NCI-H1105 treated with DMSO at 0.1 percent for 48 hours (cell line): ENCODE measurements at regions not wholly inside any gene's neighbourhood (a gene's known extent, or its start where the extent isn't known, plus 50 kb on each side); places are given as distances from the start of the nearest gene placed in this dataset.
A peak's percentile ranks its signal among the peaks of the same experiment; 100 is the strongest.
"Not testable (repeated sequence)": the region's sequence is repeated elsewhere in the genome, so short reads cannot be mapped to it uniquely, and the experiment has no call there.

Experiments
- DNase-seq: peaks from one replicate; lab custom pipeline; 2025; lab: John Stamatoyannopoulos, UW

DNA sequence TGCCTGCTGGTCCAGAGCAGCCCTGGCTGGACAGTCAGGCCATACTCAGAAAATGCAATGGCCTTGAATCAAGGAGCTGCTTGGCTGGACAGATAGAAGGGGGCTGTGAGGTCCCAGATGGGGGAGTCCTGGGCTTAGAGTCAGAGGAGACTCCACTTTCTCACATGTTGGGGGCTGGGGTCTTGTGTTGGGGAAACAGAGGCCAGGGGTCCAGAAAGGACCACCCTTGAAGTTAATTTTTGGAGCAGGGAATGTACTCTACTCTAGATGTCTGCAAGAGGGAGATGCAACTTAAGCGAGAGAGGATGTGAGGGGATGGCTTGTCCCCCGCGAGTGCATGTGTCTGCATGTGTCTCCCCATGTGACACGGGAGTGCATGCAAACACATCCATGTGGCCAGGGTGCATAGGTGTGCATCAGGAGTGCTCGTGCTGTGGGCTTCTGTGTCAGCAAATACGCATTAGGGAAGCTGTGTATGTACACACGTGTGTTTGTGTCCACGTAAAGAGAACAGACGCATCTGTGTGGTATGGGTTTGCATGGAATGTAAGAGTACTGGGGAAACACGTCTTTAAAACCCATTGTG, 303.2 kb downstream of the MYCN start:
- DNase-seq, result no peak

DNA sequence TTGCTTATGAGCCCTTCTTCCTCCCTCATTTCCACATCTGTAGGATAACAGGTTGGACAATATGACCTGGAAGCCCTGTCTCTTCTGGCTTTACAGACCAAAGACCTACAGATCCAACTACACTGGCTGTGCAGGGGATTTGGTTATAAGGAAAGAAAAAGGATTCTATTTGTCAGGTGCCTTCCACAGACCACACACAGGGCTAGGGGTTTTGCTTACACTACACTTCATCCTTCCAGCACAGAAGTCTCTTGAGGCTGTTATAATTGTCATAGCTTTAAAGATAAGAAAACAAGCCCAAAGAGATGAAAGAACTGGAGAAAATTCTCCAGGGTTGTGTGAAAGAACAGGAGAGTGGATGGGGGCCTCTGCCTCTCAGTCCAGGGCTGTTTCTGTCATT, 302.6 kb downstream of the MYCN start:
- no peak for DNase-seq

DNA sequence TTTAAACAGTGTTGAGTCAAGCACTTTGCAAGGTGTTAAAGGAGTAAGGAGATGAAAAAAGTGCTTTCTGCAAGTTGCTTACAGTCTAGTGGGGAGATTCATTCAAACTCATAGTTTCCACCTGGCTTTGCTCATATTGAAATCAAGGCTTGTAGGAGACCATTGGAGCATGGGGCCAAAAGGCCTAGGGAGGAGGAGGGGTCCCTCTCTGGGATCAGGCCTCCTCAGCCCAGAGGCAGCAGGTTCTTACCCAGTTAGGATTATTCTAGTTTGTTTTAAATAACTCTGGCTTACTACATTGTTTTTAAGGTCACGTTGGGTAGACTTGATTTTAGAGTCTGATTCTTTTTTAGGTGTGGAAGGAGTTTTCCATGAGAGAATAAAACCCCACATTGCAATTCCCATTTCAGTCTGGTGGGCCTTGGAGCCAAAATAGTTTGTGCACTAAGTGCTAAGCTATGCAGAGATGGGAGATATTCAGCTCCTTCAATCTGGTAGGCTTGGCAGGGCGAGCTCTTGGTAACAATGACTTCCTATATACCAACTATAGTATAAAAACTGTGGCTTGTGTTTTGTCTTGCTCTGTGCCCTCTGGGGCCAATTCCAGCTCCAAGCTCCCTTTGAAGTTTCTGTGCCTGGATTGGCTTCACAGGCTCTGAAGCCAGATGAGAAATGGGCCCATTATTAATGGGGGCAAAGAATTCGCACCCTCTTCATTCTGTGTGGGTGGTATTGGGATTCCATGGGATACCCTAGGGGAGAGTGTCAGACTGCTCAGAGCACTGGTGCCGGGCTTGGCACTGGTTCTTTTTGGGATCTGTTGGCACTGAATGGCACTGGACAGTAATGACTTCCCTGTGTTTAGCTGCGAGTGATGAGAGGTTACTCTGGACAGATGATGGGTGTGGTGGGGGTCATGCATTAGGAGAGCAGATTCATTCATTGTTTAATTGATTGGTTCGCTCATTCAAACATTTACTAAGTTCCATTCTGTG, 301.1 kb downstream of the MYCN start:
- DNase-seq, result no peak

DNA sequence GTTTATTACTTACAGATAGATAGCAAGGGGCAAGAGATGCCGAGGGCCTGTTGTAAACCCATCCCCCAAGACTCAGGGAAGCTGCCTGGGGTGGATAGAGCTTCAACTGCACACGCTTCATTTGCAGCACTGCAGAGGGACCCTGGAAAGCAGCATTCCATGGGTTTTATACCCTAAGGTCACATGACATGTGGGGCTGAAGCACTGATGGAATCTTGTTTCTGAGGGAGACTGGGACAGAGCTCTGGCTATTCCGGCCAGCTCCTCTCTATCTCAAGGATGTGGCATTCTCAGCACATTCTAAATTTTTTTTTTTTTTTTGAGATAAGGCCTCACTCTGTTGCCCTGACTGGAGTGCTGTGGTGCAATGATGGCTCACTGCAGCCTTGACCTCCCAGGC, 300.1 kb downstream of the MYCN start:
- no peak for DNase-seq

DNA sequence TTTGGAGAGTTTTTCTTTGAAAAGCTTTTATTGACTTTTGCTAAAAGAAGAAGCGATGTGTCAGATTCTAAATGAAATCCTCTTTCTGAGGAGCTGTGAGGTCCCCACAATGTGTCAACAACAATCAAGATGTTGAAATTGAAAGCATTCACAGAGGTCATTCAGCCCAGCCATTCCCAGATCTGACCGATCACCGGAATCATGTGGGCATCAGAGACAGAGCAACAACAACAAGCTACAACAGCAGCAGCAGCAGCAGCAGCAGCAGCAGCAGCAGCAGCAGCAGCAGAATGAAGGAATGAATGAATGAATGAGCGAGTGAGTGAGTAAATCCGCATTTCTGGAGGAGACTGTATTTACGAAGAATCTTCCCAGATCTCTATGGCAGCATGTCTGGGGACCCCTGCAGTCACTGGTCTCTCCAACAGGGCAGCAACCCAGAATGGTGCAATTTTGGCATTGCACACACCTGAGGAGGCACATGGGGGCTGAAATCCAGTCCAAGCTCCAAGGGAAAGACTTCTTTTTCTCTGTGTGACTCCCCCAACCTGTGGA, 299.0 kb downstream of the MYCN start:
- no peak for DNase-seq

DNA sequence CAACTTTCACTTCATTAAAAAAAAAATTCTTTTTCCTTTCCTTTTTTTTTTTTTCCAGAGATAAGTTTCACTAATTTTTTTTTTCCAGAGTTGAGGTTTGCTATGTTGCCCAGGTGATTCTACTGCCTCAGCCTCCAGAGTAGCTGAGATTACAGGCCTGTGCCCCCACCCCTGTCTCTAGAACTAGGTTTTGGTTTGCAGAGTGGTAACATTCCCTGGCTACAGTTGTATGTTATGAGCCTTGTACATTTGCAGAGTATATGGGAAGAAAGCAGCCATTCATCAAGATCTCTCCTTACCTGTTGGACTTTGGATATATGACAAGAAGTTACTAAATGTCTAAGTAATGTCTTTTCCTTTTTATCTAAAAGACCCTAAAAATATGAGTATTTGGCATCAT, 298.4 kb downstream of the MYCN start:
- DNase-seq, result no peak

DNA sequence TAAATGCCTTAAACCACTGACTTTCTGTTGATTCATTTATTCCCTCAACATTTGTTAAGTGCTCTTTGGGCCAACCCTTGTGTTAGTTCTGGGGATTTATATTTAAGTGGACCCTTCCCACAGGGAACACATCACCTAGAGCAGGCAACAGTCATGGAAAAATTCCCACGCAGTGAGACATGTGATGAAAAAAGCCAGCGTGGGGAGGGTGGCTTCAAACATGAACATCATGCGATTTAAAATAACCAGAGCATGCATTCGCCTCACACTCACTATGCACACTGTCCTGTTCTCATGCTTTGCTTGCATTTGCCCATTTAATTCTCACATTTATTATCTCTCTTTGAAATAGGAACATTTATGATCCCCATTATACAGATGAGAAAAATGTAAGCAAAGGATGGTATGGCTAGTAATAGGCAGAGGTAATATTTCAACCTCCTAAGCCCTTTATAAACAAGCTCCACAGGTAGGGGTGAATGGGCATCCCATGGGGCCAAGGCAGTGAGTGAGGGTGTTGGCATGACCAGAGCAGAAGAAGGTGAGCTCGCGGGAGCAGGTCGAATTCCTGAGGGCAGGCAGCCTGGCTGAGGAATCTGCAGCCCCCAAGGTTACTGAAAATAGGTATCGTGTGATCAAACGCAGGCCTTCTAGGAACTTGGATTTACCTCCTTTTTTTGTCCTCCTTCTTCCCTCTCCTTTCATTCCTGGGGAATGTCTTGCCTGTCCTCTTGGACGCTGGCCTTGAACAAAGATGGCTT, 297.8 kb downstream of the MYCN start:
- DNase-seq, result no peak

DNA sequence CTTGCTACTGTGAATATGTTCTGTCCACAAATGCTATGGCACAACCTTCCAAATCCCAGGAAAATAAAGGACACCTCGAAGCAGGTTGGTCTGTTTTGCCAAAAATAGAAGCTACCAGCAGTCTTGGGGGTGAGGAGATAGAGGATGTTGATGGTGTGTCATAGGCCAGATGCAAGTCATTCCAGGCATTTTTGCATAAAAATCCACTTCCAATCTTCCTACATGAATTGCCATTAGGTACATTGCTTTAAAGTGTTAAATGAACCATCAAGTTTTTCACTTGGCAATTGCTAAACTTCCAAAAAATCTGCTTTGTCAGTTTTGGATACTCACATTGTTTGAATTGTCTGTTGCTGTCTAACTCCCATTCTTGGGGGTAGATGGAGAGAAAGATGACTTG, 295.4 kb downstream of the MYCN start:
- DNase-seq, result no peak

DNA sequence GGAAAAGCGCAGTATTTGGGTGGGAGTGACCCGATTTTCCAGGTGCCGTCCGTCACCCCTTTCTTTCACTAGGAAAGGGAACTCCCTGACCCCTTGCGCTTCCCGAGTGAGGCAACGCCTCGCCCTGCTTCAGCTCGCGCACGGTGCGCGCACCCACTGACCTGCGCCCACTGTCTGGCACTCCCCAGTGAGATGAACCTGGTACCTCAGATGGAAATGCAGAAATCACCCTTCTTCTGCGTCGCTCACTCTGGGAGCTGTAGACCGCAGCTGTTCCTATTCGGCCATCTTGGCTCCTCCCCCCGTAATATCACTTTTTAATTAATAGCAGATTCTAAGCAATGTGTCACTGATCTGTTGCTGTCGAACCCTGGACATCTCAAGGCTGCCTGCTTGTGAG, 294.9 kb downstream of the MYCN start:
- DNase-seq, result not testable (repeated sequence)

DNA sequence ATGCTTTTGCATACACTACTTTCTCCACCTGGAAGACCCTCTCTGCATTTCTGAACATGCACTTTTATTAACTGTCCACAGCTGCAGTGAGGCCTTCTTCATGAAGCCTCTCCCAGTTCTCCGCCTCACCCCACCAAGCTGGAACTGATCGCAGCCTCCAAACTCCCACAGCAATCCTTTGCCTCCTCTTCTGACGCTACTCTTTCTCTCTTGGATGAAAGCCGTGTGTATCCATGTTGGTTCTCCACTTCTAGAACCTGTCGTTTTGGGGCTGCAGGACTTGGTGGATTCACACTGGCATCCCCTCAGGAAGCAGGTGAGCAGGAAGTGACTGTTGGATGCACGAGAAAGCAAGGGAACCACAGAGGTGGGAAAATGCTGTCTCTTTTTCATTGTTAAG, 288.6 kb downstream of the MYCN start:
- DNase-seq, result no peak

DNA sequence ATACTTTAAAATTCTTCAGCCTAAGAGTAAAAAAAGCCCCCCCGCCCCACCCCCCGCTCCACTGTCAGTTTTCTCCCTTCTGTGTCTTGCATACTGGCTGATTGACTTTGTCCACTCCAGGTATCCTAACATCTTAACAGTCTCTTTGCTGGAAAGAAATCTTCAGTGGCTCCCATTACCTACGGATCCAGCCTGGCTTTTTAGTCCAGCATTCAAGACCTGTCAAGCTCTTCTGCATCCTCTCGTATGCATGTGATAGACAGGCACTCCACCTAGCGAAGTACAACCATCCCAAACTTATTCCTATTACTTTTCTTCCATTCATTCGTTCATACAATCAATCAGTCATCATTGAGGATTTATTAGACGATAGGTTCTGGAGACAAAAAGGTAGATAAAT, 288.1 kb downstream of the MYCN start:
- no peak for DNase-seq

DNA sequence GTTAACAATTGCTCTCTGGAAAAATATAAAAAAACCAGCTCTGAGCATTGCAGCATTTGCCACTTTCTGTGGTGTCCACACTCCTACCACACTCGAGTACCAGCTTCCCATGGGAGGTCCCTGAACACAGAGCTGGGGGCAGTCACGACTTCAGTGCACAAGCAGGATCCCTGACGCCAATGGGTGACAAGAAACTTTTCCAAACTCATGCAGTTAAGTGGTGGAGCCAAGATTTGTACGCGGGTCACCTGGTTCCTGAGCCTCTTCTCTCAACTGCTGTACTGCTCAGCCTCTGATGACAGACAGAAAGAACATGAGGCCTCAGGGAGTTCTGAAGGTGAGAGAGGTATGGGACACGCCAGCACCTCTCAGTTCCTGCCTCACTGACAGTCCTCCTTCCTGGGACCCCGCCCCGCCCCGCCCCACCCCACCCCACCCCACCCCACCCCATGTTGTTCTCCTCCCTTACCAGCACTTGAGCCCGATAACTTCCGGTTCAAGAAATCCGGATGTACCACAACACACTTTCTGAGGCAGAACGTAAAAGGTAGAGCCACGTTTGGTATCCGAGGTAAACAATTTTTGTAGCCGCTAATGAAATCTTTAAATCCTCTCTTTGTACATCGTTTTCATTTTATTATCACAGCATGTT, 287.6 kb downstream of the MYCN start:
- DNase-seq, result no peak

DNA sequence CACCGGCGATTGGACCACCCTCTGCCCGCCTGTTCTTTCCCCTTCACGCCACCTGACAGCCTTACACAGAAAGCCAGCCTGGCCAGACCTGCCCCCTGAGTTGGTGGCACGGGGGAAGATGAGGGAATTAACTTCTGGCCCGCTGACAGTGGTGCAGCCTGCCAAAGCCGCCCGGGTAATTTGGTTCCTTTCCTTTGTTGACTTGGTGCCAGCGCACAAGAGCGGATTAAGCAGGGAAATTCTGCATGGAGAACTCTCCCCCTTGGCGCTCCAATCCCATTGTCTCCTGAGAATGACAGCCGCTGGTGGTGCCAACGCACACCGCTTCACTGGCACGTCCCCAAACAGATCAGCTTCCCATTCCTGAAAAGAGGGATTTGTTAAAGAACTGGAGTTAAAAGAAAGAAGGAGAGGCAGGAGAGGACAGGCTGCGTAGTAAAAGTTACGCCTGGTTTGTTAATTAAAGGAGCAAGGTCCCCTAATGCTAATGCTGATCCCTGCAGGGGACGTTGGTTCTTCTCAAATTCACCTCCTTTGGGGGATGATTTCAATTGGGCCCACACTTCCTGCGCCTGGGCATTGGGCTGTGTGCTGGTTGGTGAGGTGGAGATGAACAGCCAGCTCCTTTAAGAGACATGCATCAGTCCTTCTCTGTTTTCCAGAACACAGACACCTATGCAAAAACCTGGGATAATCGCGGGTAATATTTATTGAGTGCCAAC, 286.8 kb downstream of the MYCN start:
- peak; percentile 94 for DNase-seq

DNA sequence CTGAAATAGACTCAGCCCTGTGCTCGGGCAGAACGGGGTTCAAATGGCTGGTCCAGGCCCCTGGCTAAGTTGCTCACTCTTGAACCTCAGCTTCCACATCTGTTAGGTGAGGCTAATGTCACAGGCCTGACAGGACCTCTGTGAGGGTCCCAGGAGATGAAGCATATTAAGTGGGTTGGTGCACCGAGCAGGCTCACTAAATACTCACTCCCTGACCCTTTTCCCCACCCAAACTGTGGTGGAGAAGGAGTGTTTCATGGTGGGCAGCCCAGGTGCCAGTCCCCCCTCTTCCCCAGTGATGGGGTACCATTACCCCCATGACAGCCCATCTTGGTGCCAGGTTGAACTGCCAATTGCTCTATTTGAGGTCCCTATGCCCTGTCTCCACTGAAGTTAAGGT, 286.0 kb downstream of the MYCN start:
- DNase-seq, result no peak

DNA sequence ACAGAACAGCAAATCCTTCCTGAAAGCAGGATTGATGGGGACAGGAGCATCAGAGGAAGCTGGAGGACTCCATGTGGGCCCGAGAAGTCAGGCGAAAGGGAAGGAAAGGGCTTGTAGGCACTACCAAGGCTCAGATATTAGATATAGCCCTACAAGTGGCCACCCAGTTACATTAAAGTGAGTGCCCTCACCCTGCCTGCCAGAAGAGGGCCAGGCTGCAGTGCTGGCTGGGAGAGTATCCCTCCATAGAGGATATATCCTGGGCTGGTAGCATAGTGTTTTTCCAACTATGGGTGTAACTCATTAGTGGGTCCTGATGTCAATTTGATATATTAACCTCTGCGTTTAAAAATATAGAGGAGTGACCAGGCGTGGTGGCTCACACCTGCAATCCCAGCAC, 285.2 kb downstream of the MYCN start:
- no peak for DNase-seq

DNA sequence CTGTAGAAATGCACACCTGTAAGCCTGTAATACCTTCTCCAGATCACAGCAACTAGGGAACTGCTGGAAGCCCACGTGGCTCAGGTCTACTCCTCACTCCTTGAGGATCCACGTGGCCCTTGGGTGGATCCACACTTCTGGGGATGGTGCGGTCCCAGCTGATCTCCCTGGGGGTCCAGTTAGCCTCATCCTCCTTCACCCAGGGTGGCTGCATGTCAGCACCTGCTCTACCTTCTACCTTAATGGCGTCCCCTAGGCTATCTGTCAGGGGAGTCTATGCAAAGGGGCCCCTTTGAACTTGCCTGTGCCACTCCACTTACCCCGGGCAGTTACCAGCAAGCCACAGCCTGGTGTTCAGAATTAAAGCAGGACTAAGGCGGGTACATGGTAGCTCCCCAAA, 284.7 kb downstream of the MYCN start:
- no peak for DNase-seq

DNA sequence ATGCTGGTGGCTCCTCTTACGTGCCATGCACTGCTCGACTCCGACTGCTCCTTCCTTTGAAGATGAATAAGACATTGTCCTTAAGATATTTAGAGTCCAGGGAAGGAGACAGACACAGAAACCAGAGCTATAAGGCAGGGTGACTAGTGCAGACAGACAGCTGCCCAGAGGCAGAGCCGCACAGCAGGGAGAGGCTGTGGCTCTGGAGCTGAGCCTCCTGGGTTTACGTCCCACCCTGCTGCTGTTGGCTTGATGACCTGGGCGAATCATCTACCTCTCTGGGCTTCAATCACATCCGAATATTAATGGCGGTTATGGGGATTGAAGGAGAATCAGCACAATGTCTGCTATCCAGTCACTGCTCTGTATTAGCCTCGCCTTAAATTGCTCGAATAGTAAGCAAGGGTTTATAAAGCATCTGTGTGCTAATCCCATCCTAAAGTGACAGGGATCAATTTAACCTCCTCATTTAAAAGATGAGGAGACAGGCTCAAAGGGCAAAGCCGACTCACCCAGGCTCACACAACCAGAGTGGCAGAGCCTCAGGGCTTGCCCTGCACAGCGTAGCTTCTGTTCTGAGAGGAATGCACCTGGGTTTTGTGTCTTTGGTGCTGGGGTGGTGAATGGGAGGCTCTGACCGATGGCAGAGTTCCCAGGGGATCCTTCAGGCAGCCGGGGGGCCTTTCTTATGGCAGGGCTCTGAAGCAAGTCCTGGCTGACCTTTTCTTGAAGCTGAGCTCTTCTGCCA, 284.1 kb downstream of the MYCN start:
- no peak for DNase-seq

DNA sequence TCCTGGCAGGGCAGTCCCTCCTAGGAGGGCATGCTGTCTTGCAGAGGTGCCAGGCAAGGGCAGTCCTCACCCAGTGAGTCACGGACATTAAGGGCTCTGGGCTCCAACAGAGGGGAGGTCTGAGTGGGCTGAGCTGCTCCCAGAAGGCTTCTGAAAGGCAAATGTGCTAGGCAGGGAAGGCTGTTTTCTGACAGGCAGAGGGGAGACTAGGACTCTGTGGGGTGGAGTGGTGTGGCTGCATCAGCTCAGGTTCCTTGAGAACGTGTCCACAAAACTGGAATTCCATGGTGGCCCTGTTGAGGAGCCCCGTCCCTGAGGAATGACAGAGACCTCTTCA, 283.5 kb downstream of the MYCN start:
- no peak for DNase-seq

DNA sequence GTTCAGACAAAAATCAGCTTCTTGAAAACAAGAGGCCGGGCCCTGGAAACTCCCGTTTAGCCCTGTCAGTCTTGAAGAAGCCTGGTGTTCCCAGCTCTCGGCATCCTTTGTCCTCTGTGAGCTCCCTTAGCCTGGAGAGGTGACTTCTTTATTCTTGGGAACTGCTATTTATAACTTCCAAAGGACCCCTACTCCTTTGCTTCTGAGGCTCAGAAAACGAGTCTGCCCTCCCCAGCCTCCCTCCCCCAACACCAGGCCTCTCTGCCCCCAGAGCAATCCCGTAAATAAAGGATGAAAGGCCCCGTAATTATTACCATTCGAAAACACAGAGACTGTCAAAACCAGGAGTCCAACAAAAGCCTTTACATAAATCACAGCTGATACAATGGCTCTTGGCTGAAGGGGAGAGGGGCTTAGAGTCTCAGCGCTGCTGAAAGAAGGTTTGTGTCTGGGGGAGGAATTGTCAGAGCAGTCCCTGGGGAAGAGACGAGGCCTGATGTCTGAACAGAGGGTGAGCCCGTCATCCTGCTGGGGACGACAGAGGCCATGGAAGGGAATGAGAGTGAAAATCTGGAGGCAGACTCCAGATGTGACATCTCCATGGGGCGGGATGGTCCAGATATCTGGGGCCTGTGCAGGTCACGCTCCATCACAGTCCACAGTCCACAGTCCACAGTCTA, 283.0 kb downstream of the MYCN start:
- DNase-seq, result no peak

DNA sequence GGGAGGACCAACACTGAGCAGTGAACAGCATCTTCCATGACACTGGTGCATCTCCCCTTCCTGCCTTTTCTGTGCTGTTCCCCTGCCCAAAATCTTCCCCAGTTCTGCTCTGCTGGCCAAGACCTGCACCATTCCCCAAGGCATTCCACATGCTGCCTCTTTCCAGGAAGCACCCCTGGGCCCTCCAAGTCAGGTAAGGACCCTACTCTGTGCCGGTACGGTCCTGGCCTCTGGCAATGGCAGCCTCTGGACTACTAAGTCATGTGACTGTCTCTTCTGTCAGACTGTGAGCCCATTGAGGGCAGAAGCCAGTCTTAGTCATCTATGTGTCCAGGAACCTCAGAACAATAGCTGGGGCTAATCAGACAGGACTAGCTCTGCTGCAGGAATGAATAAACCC, 282.0 kb downstream of the MYCN start:
- no peak for DNase-seq
